Uterus (tissue), 3 donors: ENCODE measurements at regions not wholly inside any gene's neighbourhood (a gene's known extent, or its start where the extent isn't known, plus 50 kb on each side); places are given as distances from the start of the nearest gene placed in this dataset. TPM values are rescaled to one million over a fixed set of nuclear protein-coding genes. Genes with fewer than 3 reads are reported as not detected.
"Not testable (repeated sequence)": the region's sequence is repeated elsewhere in the genome, so short reads cannot be mapped to it uniquely, and the experiment has no call there.

Source experiments
- DNase-seq, 2 donors: peaks; one replicate each; pipeline ENCODE4 v3.0.0-alpha.2; 2019 to 2020
- H3K27ac ChIP-seq, 2 donors: fragments of 200-600 bp; sonication (generic); 1 replicate in 1 of 2; 2 replicates in 1 of 2; pipeline ENCODE4 v1.5.1; 2016 to 2018
- H3K27me3 ChIP-seq, 2 donors: fragments of 200-600 bp; sonication (generic); one replicate each; pipeline ENCODE4 v1.5.1; 2018 to 2019; ENCODE audit warnings: control low read depth in 1 of 2
- H3K36me3 ChIP-seq, 2 donors: fragments of 200-600 bp; sonication (generic); one replicate each; pipeline ENCODE4 v1.5.1; 2019; ENCODE audit warnings: control low read depth in 1 of 2
- H3K4me1 ChIP-seq, 2 donors: fragments of 200-600 bp; sonication (generic); one replicate each; pipeline ENCODE4 v1.5.1; 2018 to 2019; ENCODE audit warnings: control low read depth in 1 of 2
- H3K4me3 ChIP-seq, 2 donors: fragments of 200-600 bp; sonication (generic); 1 replicate in 1 of 2; 2 replicates in 1 of 2; pipeline ENCODE4 v1.5.1; 2018 to 2019; ENCODE audit warnings: mild to moderate bottlenecking in 1 of 2
- H3K9me3 ChIP-seq, 2 donors: fragments of 200-600 bp; sonication (generic); one replicate each; pipeline ENCODE4 v1.5.1; 2019; ENCODE audit warnings: control low read depth in 1 of 2
- CTCF ChIP-seq, 4 experiments: fragments of 200-600 bp in 2 of 4; fragments of 450-650 bp in 2 of 4; sonication (generic) in 2 of 4; IDR thresholded peaks; one replicate each; pipeline ENCODE4 v1.5.1; 2016 to 2019; ENCODE audit warnings: antibody characterized with exemption in 4 of 4, mild to moderate bottlenecking in 2 of 4, moderate library complexity in 1 of 4
- POLR2A ChIP-seq, 2 donors: fragments of 450-650 bp; IDR thresholded peaks; one replicate each; pipeline ENCODE4 v1.6.1; 2016; ENCODE audit warnings: antibody characterized with exemption in 2 of 2, mild to moderate bottlenecking in 1 of 2, moderate library complexity in 1 of 2
- intact Hi-C: fragments of 100-400 bp; cut with DNase I; formaldehyde crosslinking; loops from one replicate; pipeline ENCODE4 v1.15.1; 2023; ENCODE audit warnings: low total_unique reads
- small RNA-seq: library from RNA; depleted of rRNA; stranded (forward); fragments of <200 nt; gene quantifications from one replicate; pipeline ENCODE3, GENCODE V24; 2016
- donor health status: DM: yes; HTN: yes; CAD: no.

GRCh38 chr9:97096793-97097192 lies 57.9 kb upstream of the CTSV start:
- H3K9me3 ChIP-seq = no peaks in the 10 kb centered on the region
- no peaks in the 10 kb centered on the region for H3K36me3 ChIP-seq
- no peak for DNase-seq
- H3K4me1 ChIP-seq = no peaks in the 10 kb centered on the region
- H3K27me3 ChIP-seq = no peaks in the 10 kb centered on the region
- H3K27ac ChIP-seq = no peak overlapping the region
- intact Hi-C loops = no loop called here
- no peak overlapping the region for H3K4me3 ChIP-seq
- no peak for TF ChIP-seq POLR2A (IDR thresholded peaks at IDR 0.05)
- no peak for TF ChIP-seq CTCF (IDR thresholded peaks at IDR 0.05)

- H3K27me3 ChIP-seq, H3K27ac ChIP-seq, DNase-seq, H3K4me3 ChIP-seq, H3K4me1 ChIP-seq, H3K36me3 ChIP-seq, H3K9me3 ChIP-seq, intact Hi-C loops: not testable (repeated sequence)
Observed at GRCh38 chr9:97089361-97089760, 50.4 kb upstream of the CTSV start.

Small RNA genes lying in the stretch of these regions (small RNA-seq; reads per million reads assigned to genes)
- gene RNU6-798P = not detected
